PC-3 (cell line): ENCODE measurements at regions not wholly inside any gene's neighbourhood (a gene's known extent, or its start where the extent isn't known, plus 50 kb on each side); places are given as distances from the start of the nearest gene placed in this dataset.

Source experiments
- CTCF ChIP-seq: fragments of 300-600 bp; sonication (generic); conservative IDR thresholded peaks from 2 replicates; pipeline ENCODE4 v1.5.1; 2017; ENCODE audit warnings: antibody characterized with exemption, low read depth, mild to moderate bottlenecking, low read length
- EZH2 ChIP-seq: fragments of 300-600 bp; sonication (generic); IDR thresholded peaks from one replicate; pipeline ENCODE4 v1.6.1; 2017; ENCODE audit warnings: antibody characterized with exemption, mild to moderate bottlenecking, low read length; ENCODE audit not compliant: unreplicated experiment
- EZH2phosphoT487 ChIP-seq: fragments of 300-600 bp; sonication (generic); IDR thresholded peaks from 2 replicates; pipeline ENCODE4 v1.6.1; 2018; ENCODE audit warnings: mild to moderate bottlenecking, antibody characterized with exemption, low read length, borderline replicate concordance

- TF ChIP-seq CTCF (no peak), EZH2 (no peak), EZH2phosphoT487 (no peak)
Observed at GRCh38 chr9:24382566-24382965, 163.1 kb downstream of the IZUMO3 start.
